ENCODE measurements at regions not wholly inside any gene's neighbourhood (a gene's known extent, or its start where the extent isn't known, plus 50 kb on each side); places are given as distances from the start of the nearest gene placed in this dataset.

DNA sequence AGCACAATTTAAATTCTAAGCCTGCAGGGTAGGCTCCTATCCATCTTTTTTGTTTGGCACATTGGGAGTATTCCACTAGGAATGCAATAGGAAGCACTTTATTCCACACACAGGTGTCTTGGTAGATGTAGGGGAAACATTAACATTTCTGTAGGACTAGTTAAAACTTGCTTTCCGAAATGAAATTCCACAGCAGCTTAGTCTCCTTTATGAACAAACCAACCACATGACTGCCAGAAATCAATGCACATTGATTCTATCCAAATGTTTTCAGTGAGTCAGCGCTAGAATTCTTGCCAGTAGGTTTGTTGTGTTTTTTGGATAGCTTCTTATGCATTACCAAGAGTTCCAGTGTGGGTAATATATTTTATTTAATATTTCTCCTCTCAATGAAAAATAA is 207.9 kb upstream of the CSNK1A1L start:
- no peak for TF ChIP-seq EZH2phosphoT487 (IDR thresholded peaks at IDR 0.05; ENCODE audit: borderline replicate concordance, low read length)
- TF ChIP-seq EZH2 (IDR thresholded peaks at IDR 0.05; ENCODE audit: low read length, unreplicated experiment) = no peak
- TF ChIP-seq, protein P1, sequence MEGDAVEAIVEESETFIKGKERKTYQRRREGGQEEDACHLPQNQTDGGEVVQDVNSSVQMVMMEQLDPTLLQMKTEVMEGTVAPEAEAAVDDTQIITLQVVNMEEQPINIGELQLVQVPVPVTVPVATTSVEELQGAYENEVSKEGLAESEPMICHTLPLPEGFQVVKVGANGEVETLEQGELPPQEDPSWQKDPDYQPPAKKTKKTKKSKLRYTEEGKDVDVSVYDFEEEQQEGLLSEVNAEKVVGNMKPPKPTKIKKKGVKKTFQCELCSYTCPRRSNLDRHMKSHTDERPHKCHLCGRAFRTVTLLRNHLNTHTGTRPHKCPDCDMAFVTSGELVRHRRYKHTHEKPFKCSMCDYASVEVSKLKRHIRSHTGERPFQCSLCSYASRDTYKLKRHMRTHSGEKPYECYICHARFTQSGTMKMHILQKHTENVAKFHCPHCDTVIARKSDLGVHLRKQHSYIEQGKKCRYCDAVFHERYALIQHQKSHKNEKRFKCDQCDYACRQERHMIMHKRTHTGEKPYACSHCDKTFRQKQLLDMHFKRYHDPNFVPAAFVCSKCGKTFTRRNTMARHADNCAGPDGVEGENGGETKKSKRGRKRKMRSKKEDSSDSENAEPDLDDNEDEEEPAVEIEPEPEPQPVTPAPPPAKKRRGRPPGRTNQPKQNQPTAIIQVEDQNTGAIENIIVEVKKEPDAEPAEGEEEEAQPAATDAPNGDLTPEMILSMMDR (conservative IDR thresholded peaks at IDR 0.05; ENCODE audit: low read depth, low read length) = no peak
